ENCODE measurements at regions not wholly inside any gene's neighbourhood (a gene's known extent, or its start where the extent isn't known, plus 50 kb on each side); places are given as distances from the start of the nearest gene placed in this dataset.
A peak's percentile ranks its signal among the peaks of the same experiment; 100 is the strongest.
"Not testable (repeated sequence)": the region's sequence is repeated elsewhere in the genome, so short reads cannot be mapped to it uniquely, and the experiment has no call there.

- H3K4me3 ChIP-seq (ENCODE audit: low read length): no peak overlapping the region
- no peaks in the 10 kb centered on the region for H3K27me3 ChIP-seq (ENCODE audit: insufficient read depth, low read length)
- H3K9me3 ChIP-seq (ENCODE audit: low read depth, low read length): no peaks in the 10 kb centered on the region
- H3K4me1 ChIP-seq (ENCODE audit: insufficient read depth, low read length): peaks cover 14% of the 10 kb centered on the region
These were observed 109.7 kb upstream of the KLF12 start for GRCh38 chr13:74243637-74244526.

DNA sequence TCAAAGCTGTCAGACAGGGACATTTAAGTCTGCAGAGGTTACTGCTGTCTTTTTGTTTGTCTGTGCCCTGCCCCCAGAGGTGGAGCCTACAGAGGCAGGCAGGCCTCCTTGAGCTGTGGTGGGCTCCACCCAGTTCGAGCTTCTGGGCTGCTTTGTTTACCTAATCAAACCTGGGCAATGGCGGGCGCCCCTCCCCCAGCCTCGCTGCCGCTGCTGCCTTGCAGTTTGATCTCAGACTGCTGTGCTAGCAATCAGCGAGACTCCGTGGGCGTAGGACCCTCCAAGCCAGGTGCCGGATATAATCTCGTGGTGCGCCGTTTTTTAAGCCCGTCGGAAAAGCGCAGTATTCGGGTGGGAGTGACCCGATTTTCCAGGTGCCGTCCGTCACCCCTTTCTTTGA lies 107.1 kb upstream of the KLF12 start:
- H3K27me3 ChIP-seq (ENCODE audit: insufficient read depth, low read length); H3K4me3 ChIP-seq (ENCODE audit: low read length); H3K9me3 ChIP-seq (ENCODE audit: low read depth, low read length): not testable (repeated sequence)
- peaks cover 10% of the 10 kb centered on the region for H3K4me1 ChIP-seq (ENCODE audit: insufficient read depth, low read length)

DNA sequence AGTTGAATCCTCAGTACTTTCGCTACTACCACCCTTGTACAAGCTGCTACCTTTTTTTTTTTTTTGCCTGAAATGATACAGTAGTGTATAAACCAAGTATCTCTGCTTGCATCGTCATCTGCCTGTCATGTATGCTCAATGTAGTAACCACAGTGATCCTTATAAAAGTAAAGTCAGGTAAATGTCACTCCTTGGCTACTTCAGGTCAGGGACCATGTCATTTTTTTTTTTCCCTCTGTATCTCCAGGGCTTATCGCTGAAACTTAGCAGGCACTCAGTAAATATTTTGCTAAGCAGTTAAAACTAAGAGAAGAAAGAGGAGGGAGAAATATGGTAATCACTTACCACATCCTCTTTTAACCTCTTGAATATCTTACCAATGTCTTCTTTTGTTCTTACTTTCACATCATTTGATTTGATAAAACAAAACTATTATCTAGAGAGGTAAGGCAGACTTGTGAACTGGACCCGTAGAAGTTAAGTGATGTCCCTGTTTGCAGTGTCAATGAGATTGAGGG lies 96.8 kb upstream of the KLF12 start:
- H3K4me3 ChIP-seq (ENCODE audit: low read length): peak overlapping the region; percentile 29
- H3K9me3 ChIP-seq (ENCODE audit: low read depth, low read length): peaks cover 5% of the 10 kb centered on the region

GRCh38 chr13:74229242-74229641 lies 95.0 kb upstream of the KLF12 start:
- H3K27me3 ChIP-seq (ENCODE audit: insufficient read depth, low read length): no peaks in the 10 kb centered on the region
- H3K4me3 ChIP-seq (ENCODE audit: low read length): no peak overlapping the region
- peaks cover 5% of the 10 kb centered on the region for H3K9me3 ChIP-seq (ENCODE audit: low read depth, low read length)
- peaks cover 5% of the 10 kb centered on the region for H3K4me1 ChIP-seq (ENCODE audit: insufficient read depth, low read length)

More for the DNA sequence above, 96.8 kb upstream of the KLF12 start:
- Histone ChIP-seq H3K27me3 (ENCODE audit: insufficient read depth, low read length) (no peaks in the 10 kb centered on the region), H3K4me1 (ENCODE audit: insufficient read depth, low read length) (peaks cover 5% of the 10 kb centered on the region)

DNA sequence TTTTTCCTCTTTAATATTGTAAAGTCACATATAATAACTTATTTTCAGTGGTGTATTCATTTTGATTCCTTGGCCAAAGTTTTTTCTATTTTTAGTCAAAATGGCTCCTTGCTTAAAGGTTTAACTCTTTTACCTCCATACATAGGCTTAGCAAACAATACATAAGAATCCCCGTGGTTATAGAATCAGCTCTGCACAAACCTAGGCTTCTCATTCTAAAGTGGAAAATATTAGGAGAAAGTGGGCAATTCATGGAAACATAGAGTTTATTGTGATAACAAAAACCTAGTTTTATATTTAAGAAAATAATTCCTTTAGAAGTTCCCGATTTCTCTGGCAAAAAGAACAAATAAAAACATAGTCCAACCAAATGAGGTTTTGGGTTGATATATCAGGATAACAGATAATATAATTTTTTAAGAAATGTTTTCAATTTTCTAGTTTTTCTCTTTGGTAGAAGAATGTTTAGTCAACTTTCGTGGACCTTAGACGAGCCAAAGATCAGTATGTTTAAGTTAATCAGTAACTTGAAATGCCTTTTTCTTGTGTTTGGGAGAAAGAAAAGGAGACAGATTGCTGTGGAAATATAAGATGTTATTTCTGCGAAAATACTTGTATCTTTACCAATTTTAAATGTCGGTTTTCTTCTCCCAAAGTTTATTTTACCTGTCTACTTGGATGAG lies 93.4 kb upstream of the KLF12 start:
- Histone ChIP-seq H3K4me3 (ENCODE audit: low read length) (no peak overlapping the region), H3K4me1 (ENCODE audit: insufficient read depth, low read length) (peaks cover 5% of the 10 kb centered on the region), H3K9me3 (ENCODE audit: low read depth, low read length) (peaks cover 5% of the 10 kb centered on the region), H3K27me3 (ENCODE audit: insufficient read depth, low read length) (no peaks in the 10 kb centered on the region)

- Histone ChIP-seq H3K4me3 (ENCODE audit: low read length) (no peak overlapping the region), H3K4me1 (ENCODE audit: insufficient read depth, low read length) (peaks cover 5% of the 10 kb centered on the region), H3K27me3 (ENCODE audit: insufficient read depth, low read length) (no peaks in the 10 kb centered on the region), H3K9me3 (ENCODE audit: low read depth, low read length) (peaks cover 5% of the 10 kb centered on the region)
These were observed 92.7 kb upstream of the KLF12 start for GRCh38 chr13:74226791-74227475.

DNA sequence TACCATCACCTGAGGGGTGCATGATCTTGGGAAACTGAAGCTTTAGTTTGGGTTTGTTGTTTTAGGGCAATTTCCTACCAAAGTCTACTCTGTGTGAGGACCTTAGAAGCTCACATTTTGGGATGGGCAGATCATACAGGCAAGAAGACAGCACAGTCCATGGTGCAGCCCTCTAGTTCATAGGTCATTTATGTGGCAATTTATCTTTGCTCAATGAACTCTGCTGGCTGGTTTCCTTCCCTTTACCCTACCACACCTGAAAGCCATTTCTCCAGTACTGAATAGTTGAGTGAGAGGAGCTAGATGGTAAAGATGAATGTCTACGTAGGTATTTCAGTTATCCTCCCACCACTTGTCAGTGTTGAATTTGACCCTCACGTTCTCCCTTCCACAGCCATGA lies 87.5 kb upstream of the KLF12 start:
- H3K27me3 ChIP-seq (ENCODE audit: insufficient read depth, low read length): no peaks in the 10 kb centered on the region

GRCh38 chr13:74219566-74219965 lies 85.4 kb upstream of the KLF12 start:
- H3K27me3 ChIP-seq (ENCODE audit: insufficient read depth, low read length): no peaks in the 10 kb centered on the region
- no peaks in the 10 kb centered on the region for H3K4me1 ChIP-seq (ENCODE audit: insufficient read depth, low read length)
- no peak overlapping the region for H3K4me3 ChIP-seq (ENCODE audit: low read length)
- no peaks in the 10 kb centered on the region for H3K9me3 ChIP-seq (ENCODE audit: low read depth, low read length)

More for the DNA sequence above, 87.5 kb upstream of the KLF12 start:
- no peaks in the 10 kb centered on the region for H3K9me3 ChIP-seq (ENCODE audit: low read depth, low read length)
- H3K4me3 ChIP-seq (ENCODE audit: low read length): no peak overlapping the region
- H3K4me1 ChIP-seq (ENCODE audit: insufficient read depth, low read length): no peaks in the 10 kb centered on the region

DNA sequence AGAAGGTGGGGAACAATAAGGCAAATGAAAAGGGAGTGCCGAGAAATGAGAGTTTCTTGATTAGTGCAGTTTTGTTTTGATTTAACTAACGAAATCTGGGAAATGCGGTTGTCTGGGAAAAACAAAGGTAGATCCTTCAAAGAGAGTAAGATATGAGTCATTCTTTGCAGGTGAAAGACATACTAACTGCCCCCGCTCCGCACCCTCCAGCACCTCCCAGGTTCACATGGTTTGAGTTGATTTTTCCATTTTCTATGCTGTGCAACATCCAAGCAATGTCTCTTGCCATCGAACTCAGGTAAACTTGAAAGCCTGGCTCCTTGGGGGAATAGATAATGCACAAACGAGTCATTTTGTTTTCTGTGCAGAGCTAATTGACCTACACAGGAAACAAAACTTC lies 84.1 kb upstream of the KLF12 start:
- H3K4me3 ChIP-seq (ENCODE audit: low read length): no peak overlapping the region
- H3K4me1 ChIP-seq (ENCODE audit: insufficient read depth, low read length): no peaks in the 10 kb centered on the region
- H3K27me3 ChIP-seq (ENCODE audit: insufficient read depth, low read length): no peaks in the 10 kb centered on the region
- H3K9me3 ChIP-seq (ENCODE audit: low read depth, low read length): no peaks in the 10 kb centered on the region

DNA sequence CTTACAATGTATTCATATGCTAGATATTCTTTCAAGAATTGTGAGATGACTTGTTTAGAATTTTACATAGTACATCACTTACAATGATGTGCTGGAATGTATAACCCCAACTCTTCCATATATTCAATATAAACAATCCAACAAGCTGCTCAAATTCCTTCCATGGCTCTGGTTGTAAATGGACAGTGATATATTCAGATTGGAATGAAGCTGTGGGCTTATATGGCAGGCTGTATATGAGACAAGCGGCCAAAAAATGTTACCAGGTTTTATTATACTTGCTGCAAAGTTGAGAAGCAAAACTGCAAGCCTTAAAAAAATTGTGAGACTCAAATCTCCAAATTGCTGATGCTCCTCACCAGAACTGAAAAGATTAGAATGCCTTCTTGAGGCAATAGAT lies 83.6 kb upstream of the KLF12 start:
- Histone ChIP-seq H3K9me3 (ENCODE audit: low read depth, low read length) (no peaks in the 10 kb centered on the region), H3K4me1 (ENCODE audit: insufficient read depth, low read length) (no peaks in the 10 kb centered on the region)

DNA sequence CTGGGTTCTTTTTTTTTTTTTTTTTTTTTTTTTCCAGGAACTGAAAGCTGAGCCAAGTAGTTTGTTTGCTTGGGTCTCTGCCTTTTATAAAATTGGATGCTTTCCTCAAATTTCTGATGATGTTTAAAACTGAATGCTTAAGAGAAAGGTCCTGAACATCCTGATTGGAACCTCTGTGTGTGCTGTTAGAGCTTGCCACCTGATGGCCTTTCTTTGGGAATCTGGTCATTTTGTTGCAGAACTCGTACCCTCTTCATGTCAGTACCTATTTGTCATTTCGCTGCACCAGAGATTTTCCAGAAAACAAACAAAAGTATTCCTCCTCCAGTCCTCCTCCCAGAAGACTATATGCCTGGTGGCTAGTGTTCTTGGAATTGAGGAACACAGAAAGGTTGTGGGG lies 81.2 kb upstream of the KLF12 start:
- Histone ChIP-seq H3K4me3 (ENCODE audit: low read length) (no peak overlapping the region), H3K27me3 (ENCODE audit: insufficient read depth, low read length) (no peaks in the 10 kb centered on the region), H3K9me3 (ENCODE audit: low read depth, low read length) (no peaks in the 10 kb centered on the region), H3K4me1 (ENCODE audit: insufficient read depth, low read length) (no peaks in the 10 kb centered on the region)

More for the DNA sequence above, 83.6 kb upstream of the KLF12 start:
- no peak overlapping the region for H3K4me3 ChIP-seq (ENCODE audit: low read length)
- H3K27me3 ChIP-seq (ENCODE audit: insufficient read depth, low read length): no peaks in the 10 kb centered on the region

GRCh38 chr13:74214321-74214720 lies 80.1 kb upstream of the KLF12 start:
- H3K27me3 ChIP-seq (ENCODE audit: insufficient read depth, low read length): no peaks in the 10 kb centered on the region
- H3K4me3 ChIP-seq (ENCODE audit: low read length): no peak overlapping the region

DNA sequence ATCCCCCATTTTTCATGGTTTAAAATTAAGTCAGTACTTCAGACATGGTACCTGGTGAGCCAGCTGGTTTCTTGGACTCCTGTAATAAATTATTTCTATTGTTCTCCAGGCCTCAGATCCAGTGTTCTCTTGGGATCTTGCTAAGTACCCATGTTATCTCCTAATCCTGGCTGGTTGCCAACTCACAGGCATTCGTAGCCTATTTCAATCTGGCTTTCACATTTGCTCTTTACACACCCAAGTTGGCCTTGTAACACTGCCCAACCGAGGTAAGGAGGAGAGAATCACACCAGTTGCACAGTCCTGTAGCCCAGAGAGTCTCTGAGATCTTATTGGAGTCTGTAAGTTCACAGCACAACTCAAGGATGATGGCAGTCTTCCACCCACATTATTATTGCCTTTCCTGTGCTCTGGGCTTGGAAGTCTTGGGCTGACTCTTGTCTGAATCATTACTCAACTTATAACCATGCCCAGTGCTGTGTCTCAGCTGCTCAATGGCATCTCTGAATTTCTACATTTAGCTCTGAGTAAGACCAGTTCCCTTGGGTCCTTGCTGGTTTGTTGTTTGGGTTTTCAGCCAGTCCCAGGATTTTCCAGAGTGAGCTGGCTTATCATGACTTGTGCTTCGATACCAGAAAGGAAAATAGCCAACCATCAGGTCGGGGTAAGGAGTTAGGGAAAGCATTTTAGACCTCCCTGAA lies 76.6 kb upstream of the KLF12 start:
- no peak overlapping the region for H3K4me3 ChIP-seq (ENCODE audit: low read length)
- no peaks in the 10 kb centered on the region for H3K27me3 ChIP-seq (ENCODE audit: insufficient read depth, low read length)
- H3K4me1 ChIP-seq (ENCODE audit: insufficient read depth, low read length): no peaks in the 10 kb centered on the region
- H3K9me3 ChIP-seq (ENCODE audit: low read depth, low read length): no peaks in the 10 kb centered on the region

More at GRCh38 chr13:74214321-74214720, 80.1 kb upstream of the KLF12 start:
- no peaks in the 10 kb centered on the region for H3K4me1 ChIP-seq (ENCODE audit: insufficient read depth, low read length)
- no peaks in the 10 kb centered on the region for H3K9me3 ChIP-seq (ENCODE audit: low read depth, low read length)

DNA sequence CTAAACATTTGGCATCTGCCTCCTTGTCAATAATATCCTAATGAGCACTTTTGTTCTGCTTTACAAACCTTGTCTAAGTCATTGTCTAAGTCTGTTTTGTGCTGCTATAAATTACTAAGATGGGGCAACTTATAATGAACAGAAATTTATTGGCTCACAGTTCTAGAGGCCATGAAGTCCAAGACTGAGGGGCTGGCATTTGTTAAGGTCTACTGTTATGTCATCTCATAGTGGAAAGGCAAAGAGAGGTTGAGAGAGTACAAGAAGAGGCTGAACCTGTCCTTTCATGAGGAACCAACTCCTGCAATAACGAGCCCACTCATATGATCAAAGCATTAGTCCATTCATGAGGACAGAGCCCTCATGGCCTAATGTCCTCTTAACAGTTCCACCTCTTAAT lies 72.7 kb upstream of the KLF12 start:
- Histone ChIP-seq H3K4me1 (ENCODE audit: insufficient read depth, low read length) (no peaks in the 10 kb centered on the region), H3K4me3 (ENCODE audit: low read length) (no peak overlapping the region), H3K27me3 (ENCODE audit: insufficient read depth, low read length) (no peaks in the 10 kb centered on the region), H3K9me3 (ENCODE audit: low read depth, low read length) (no peaks in the 10 kb centered on the region)
